ENCODE measurements at regions not wholly inside any gene's neighbourhood (a gene's known extent, or its start where the extent isn't known, plus 50 kb on each side); places are given as distances from the start of the nearest gene placed in this dataset.

GRCh38 chr3:17972959-17973906 lies 230.8 kb upstream of the TBC1D5 start:
- ATAC-seq (no peak), DNase-seq (ENCODE audit: low spot score) (no peak)
- Mint-ChIP-seq H3K27ac (no peak overlapping the region), H3K9me3 (no peaks in the 10 kb centered on the region), H3K4me3 (no peak overlapping the region), H3K4me1 (peaks cover 22% of the 10 kb centered on the region), H3K36me3 (no peaks in the 10 kb centered on the region), H3K27me3 (ENCODE audit: low read depth) (no peaks in the 10 kb centered on the region)
- ChIA-PET POLR2A (interaction anchor here (0.7 kb wide), 1 partner anchor 282 kb away, joined by 3 read pairs; no protein-coding TSS in a partner anchor), CTCF (interaction anchor here (1.2 to 1.7 kb wide), 3 partner anchors 79 to 132 kb away, joined by 3 read pairs; no protein-coding TSS in a partner anchor)
- no peak for TF ChIP-seq GABPB1 (CRISPR knock-in tag; IDR thresholded peaks at IDR 0.05)
- TF ChIP-seq STAT6 (CRISPR knock-in tag; conservative IDR thresholded peaks at IDR 0.05; ENCODE audit: low read depth): no peak
- TF ChIP-seq SMAD4 (CRISPR knock-in tag; IDR thresholded peaks at IDR 0.05): no peak
- TF ChIP-seq FOXJ3 (CRISPR knock-in tag; IDR thresholded peaks at IDR 0.05; ENCODE audit: borderline replicate concordance): no peak
- TF ChIP-seq JUN (CRISPR knock-in tag; IDR thresholded peaks at IDR 0.05): no peak
- TF ChIP-seq, protein P1, sequence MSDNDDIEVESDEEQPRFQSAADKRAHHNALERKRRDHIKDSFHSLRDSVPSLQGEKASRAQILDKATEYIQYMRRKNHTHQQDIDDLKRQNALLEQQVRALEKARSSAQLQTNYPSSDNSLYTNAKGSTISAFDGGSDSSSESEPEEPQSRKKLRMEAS (CRISPR knock-in tag; IDR thresholded peaks at IDR 0.05): no peak
- no peak for TF ChIP-seq MLX (CRISPR knock-in tag; IDR thresholded peaks at IDR 0.05)
- TF ChIP-seq, protein P2, sequence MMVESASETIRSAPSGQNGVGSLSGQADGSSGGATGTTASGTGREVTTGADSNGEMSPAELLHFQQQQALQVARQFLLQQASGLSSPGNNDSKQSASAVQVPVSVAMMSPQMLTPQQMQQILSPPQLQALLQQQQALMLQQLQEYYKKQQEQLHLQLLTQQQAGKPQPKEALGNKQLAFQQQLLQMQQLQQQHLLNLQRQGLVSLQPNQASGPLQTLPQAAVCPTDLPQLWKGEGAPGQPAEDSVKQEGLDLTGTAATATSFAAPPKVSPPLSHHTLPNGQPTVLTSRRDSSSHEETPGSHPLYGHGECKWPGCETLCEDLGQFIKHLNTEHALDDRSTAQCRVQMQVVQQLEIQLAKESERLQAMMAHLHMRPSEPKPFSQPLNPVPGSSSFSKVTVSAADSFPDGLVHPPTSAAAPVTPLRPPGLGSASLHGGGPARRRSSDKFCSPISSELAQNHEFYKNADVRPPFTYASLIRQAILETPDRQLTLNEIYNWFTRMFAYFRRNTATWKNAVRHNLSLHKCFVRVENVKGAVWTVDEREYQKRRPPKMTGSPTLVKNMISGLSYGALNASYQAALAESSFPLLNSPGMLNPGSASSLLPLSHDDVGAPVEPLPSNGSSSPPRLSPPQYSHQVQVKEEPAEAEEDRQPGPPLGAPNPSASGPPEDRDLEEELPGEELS (CRISPR knock-in tag; IDR thresholded peaks at IDR 0.05): no peak
- TF ChIP-seq RORB (CRISPR knock-in tag; IDR thresholded peaks at IDR 0.05): no peak
- TF ChIP-seq, protein P3, sequence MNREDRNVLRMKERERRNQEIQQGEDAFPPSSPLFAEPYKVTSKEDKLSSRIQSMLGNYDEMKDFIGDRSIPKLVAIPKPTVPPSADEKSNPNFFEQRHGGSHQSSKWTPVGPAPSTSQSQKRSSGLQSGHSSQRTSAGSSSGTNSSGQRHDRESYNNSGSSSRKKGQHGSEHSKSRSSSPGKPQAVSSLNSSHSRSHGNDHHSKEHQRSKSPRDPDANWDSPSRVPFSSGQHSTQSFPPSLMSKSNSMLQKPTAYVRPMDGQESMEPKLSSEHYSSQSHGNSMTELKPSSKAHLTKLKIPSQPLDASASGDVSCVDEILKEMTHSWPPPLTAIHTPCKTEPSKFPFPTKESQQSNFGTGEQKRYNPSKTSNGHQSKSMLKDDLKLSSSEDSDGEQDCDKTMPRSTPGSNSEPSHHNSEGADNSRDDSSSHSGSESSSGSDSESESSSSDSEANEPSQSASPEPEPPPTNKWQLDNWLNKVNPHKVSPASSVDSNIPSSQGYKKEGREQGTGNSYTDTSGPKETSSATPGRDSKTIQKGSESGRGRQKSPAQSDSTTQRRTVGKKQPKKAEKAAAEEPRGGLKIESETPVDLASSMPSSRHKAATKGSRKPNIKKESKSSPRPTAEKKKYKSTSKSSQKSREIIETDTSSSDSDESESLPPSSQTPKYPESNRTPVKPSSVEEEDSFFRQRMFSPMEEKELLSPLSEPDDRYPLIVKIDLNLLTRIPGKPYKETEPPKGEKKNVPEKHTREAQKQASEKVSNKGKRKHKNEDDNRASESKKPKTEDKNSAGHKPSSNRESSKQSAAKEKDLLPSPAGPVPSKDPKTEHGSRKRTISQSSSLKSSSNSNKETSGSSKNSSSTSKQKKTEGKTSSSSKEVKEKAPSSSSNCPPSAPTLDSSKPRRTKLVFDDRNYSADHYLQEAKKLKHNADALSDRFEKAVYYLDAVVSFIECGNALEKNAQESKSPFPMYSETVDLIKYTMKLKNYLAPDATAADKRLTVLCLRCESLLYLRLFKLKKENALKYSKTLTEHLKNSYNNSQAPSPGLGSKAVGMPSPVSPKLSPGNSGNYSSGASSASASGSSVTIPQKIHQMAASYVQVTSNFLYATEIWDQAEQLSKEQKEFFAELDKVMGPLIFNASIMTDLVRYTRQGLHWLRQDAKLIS (CRISPR knock-in tag; IDR thresholded peaks at IDR 0.05; ENCODE audit: borderline replicate concordance): no peak
- no peak for TF ChIP-seq PREB (CRISPR knock-in tag; IDR thresholded peaks at IDR 0.05; ENCODE audit: borderline replicate concordance)
- no peak for TF ChIP-seq ZNF396 (CRISPR knock-in tag; IDR thresholded peaks at IDR 0.05; ENCODE audit: borderline replicate concordance)

Measured in WTC11 (cell line).